Stimulated activated naive CD4-positive, alpha-beta T cell (primary cell): ENCODE measurements at regions not wholly inside any gene's neighbourhood (a gene's known extent, or its start where the extent isn't known, plus 50 kb on each side); places are given as distances from the start of the nearest gene placed in this dataset.

Experiments
- DNase-seq, 6 experiments: peaks; one replicate each; lab custom pipeline; 2025; lab: John Stamatoyannopoulos, UW

GRCh38 chr21:39124681-39125251, 58.5 kb downstream of the PSMG1 start:
- DNase-seq: no peak

- DNase-seq: no peak
Observed at GRCh38 chr21:39123375-39123774, 59.9 kb downstream of the PSMG1 start.

- no peak for DNase-seq
Observed at GRCh38 chr21:39121600-39122355, 61.5 kb downstream of the PSMG1 start.

- DNase-seq: no peak
Observed at GRCh38 chr21:39120876-39121599, 62.2 kb downstream of the PSMG1 start.

GRCh38 chr21:39119891-39120290, 63.4 kb downstream of the PSMG1 start:
- DNase-seq: no peak

GRCh38 chr21:39118604-39119215, 64.5 kb downstream of the PSMG1 start:
- DNase-seq: no peak

- no peak for DNase-seq
Observed at GRCh38 chr21:39118061-39118460, 65.2 kb downstream of the PSMG1 start.

- no peak for DNase-seq
Observed at GRCh38 chr21:39117440-39117970, 65.7 kb downstream of the PSMG1 start.

GRCh38 chr21:39116761-39117439, 66.4 kb downstream of the PSMG1 start:
- DNase-seq: no peak

GRCh38 chr21:39115576-39116235, 67.5 kb downstream of the PSMG1 start:
- DNase-seq: no peak

- DNase-seq: no peak
Observed at GRCh38 chr21:39114871-39115575, 68.2 kb downstream of the PSMG1 start.

- no peak for DNase-seq
Observed at GRCh38 chr21:39111931-39112550, 71.2 kb downstream of the PSMG1 start.

- no peak for DNase-seq
Observed at GRCh38 chr21:39110431-39110830, 72.8 kb downstream of the PSMG1 start.

- no peak for DNase-seq
Observed at GRCh38 chr21:39109596-39110210, 73.5 kb downstream of the PSMG1 start.

- no peak for DNase-seq
Observed at GRCh38 chr21:39109163-39109530, 74.1 kb downstream of the PSMG1 start.

GRCh38 chr21:39108291-39109162, 74.7 kb downstream of the PSMG1 start:
- no peak for DNase-seq

GRCh38 chr21:39107739-39108138, 75.5 kb downstream of the PSMG1 start:
- DNase-seq: no peak

- no peak for DNase-seq
Observed at GRCh38 chr21:39106881-39107462, 76.3 kb downstream of the PSMG1 start.
